ENCODE measurements at regions not wholly inside any gene's neighbourhood (a gene's known extent, or its start where the extent isn't known, plus 50 kb on each side); places are given as distances from the start of the nearest gene placed in this dataset.
"Not testable (repeated sequence)": the region's sequence is repeated elsewhere in the genome, so short reads cannot be mapped to it uniquely, and the experiment has no call there.

DNA sequence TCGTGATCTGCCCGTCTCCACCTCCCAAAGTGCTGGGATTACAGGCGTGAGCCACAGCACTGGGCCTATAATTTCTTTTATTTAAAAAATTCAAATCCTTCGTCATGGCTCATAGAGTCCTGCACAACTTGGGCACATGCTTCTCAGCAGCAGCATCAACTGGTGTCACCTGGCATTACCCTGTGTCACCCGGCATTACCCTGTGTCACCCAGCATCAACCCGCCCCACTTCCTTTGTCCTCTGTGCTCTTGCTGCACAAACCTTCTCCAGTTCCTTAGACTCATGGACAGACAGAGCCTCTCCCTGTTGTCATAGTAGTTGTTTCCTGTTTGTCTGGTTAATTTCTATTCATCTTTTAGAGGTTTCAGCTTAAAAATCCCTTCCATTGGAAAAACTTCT, 121.2 kb upstream of the SERBP1 start:
- H3K36me3 ChIP-seq, result no peaks in the 10 kb centered on the region
- no peaks in the 10 kb centered on the region for H3K9me3 ChIP-seq
- DNase-seq (ENCODE audit: low spot score in 2 of 2), result no peak
- 96% methylated on average over 6 of the region's 6 CpGs for WGBS
- no peak overlapping the region for H3K27ac ChIP-seq
- TF ChIP-seq POLR2A (IDR thresholded peaks at IDR 0.05), result no peak
- TF ChIP-seq, protein P1, sequence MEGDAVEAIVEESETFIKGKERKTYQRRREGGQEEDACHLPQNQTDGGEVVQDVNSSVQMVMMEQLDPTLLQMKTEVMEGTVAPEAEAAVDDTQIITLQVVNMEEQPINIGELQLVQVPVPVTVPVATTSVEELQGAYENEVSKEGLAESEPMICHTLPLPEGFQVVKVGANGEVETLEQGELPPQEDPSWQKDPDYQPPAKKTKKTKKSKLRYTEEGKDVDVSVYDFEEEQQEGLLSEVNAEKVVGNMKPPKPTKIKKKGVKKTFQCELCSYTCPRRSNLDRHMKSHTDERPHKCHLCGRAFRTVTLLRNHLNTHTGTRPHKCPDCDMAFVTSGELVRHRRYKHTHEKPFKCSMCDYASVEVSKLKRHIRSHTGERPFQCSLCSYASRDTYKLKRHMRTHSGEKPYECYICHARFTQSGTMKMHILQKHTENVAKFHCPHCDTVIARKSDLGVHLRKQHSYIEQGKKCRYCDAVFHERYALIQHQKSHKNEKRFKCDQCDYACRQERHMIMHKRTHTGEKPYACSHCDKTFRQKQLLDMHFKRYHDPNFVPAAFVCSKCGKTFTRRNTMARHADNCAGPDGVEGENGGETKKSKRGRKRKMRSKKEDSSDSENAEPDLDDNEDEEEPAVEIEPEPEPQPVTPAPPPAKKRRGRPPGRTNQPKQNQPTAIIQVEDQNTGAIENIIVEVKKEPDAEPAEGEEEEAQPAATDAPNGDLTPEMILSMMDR (IDR thresholded peaks at IDR 0.05), result no peak
- no peak for TF ChIP-seq POLR2AphosphoS5 (IDR thresholded peaks at IDR 0.05)
- no peak for TF ChIP-seq EP300 (IDR thresholded peaks at IDR 0.05)
- H3K4me1 ChIP-seq, result peaks cover 10% of the 10 kb centered on the region
- no peak overlapping the region for H3K4me3 ChIP-seq
- H3K27me3 ChIP-seq, result no peaks in the 10 kb centered on the region

DNA sequence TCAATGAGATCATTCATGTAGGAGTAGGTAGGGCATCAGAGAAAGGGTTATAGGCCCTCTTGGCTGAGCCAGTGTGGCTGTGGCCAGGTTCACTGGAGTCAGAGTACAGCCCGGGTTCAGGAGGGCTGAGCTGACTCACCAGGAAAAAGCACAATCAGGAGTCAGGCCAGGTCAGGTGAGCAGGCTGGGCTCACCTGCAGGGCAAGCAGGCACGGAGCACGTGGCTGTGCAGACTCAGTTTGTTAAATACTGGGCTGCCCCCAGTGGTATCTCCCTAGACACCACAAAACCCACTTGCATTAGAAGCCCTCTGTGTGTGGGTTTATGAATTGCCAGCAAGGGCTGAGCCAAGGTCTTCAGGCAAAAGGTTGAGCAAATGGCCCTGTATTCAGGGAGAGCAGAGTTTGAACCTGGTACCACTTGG, 122.1 kb upstream of the SERBP1 start:
- WGBS, result 41% methylated on average over 3 of the region's 3 CpGs
- H3K27me3 ChIP-seq, result no peaks in the 10 kb centered on the region
- TF ChIP-seq, protein P1 (IDR thresholded peaks at IDR 0.05), result no peak
- TF ChIP-seq EP300 (IDR thresholded peaks at IDR 0.05) (no peak), POLR2A (IDR thresholded peaks at IDR 0.05) (no peak), POLR2AphosphoS5 (IDR thresholded peaks at IDR 0.05) (no peak)
- no peaks in the 10 kb centered on the region for H3K36me3 ChIP-seq
- no peaks in the 10 kb centered on the region for H3K9me3 ChIP-seq
- DNase-seq (ENCODE audit: low spot score in 2 of 2), result no peak
- no peak overlapping the region for H3K4me3 ChIP-seq
- no peak overlapping the region for H3K27ac ChIP-seq
- H3K4me1 ChIP-seq, result peaks cover 10% of the 10 kb centered on the region

DNA sequence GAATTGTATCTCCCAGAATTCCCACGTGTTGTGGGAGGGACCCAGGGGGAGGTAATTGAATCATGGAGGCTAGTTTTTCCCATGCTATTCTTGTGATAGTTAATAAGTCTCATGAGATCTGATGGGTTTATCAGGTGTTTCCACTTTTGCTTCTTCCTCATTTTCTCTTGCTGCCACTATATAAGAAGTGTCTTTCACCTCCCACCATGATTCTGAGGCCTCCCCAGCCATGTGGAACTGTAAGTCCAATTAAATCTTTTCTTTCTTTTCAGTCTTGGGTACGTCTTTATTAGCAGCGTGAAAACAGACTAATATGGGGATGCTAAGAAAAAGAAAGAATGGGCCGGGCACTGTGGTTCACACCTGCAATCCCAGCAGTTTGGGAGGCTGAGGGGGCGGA, 124.0 kb upstream of the SERBP1 start:
- not testable (repeated sequence) for H3K27me3 ChIP-seq, H3K36me3 ChIP-seq
- 95% methylated on average over 5 of the region's 5 CpGs for WGBS

DNA sequence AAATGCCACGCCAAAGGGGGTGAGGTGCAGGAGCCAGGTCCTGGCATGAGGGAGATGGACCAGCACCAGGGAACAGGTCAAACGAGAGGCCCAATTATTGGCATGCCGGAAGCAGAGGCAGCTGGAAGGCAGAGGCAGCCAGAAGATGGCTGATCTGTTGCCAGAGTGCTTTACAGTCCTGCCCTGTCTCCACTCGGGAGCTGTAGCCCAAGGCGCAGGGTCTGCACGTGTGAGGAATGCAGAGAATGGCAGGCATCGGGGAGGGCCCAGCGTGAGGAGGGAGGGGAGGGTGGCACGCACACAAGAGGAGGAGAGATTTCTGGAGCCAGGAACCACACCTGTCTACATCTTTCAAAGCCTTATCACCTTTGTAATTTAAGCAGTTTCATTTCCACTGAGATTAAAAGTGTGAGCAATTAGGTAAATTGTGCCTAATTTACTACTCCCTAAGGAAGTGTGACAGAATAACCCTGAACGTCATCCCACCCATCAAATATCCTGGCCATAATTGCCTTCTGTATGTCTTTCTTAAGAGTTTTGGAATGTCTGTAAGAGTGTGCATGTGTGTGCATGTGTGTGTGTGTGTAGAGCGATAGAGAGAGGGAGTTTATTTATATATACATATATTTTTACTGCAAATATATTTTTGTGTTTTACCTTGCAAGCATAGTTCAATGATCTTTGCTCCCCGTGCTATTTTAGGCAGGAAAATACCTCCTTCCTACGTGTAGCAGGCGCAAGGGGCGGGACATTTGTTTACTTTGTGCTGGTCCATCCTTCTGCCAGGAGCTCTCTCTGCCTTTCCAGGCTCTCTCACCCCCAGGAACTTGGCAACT, 125.5 kb upstream of the SERBP1 start:
- H3K4me1 ChIP-seq, result peaks cover 26% of the 10 kb centered on the region
- TF ChIP-seq EP300 (IDR thresholded peaks at IDR 0.05) (no peak), POLR2AphosphoS5 (IDR thresholded peaks at IDR 0.05) (no peak), POLR2A (IDR thresholded peaks at IDR 0.05) (no peak)
- TF ChIP-seq, protein P1 (IDR thresholded peaks at IDR 0.05), result no peak

More for the DNA sequence above, 124.0 kb upstream of the SERBP1 start:
- not testable (repeated sequence) for H3K27ac ChIP-seq; H3K4me3 ChIP-seq; DNase-seq (ENCODE audit: low spot score in 2 of 2); H3K9me3 ChIP-seq
- peaks cover 13% of the 10 kb centered on the region for H3K4me1 ChIP-seq

DNA sequence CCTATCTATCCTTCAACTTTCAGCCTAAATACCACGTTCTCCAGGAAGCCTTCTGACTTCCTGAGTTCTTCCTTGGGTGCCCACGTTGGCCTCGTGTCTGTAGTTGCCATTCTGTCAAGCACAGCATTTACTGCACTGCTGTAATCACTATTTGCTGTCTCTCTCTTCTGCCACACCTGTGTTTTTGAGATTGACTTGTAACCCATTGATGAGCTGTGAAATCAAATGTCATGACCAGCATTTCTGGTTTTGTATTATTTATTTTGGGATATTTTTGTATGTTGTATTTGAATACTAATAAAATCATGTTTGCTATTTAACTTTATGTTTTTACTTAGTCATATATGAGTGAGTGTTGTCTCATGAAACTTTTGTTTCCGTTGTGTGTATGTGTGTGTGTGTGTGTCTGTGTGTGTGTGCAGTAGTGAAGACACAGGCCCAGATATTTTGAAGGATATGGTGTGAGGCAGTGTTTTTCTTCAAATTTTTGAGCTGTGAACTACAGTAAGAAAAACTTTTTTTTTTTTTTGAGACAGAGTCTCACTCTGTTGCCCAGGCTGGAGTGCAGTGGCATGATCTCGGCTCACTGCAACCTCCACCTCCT, 126.2 kb upstream of the SERBP1 start:
- no peaks in the 10 kb centered on the region for H3K36me3 ChIP-seq
- no peak for TF ChIP-seq POLR2A (IDR thresholded peaks at IDR 0.05)
- TF ChIP-seq, protein P1 (IDR thresholded peaks at IDR 0.05), result no peak
- no peak for TF ChIP-seq POLR2AphosphoS5 (IDR thresholded peaks at IDR 0.05)
- TF ChIP-seq EP300 (IDR thresholded peaks at IDR 0.05), result no peak
- H3K4me3 ChIP-seq, result no peak overlapping the region
- H3K27me3 ChIP-seq, result no peaks in the 10 kb centered on the region
- 49% methylated on average over 5 of the region's 5 CpGs for WGBS
- DNase-seq (ENCODE audit: low spot score in 2 of 2), result no peak
- H3K27ac ChIP-seq, result no peak overlapping the region
- H3K9me3 ChIP-seq, result no peaks in the 10 kb centered on the region
- H3K4me1 ChIP-seq, result peaks cover 32% of the 10 kb centered on the region

More for the DNA sequence above, 125.5 kb upstream of the SERBP1 start:
- H3K9me3 ChIP-seq, result no peaks in the 10 kb centered on the region
- 43% methylated on average over 15 of the region's 15 CpGs for WGBS
- H3K27ac ChIP-seq, result no peak overlapping the region
- H3K27me3 ChIP-seq, result no peaks in the 10 kb centered on the region
- no peaks in the 10 kb centered on the region for H3K36me3 ChIP-seq
- H3K4me3 ChIP-seq, result no peak overlapping the region
- DNase-seq (ENCODE audit: low spot score in 2 of 2), result no peak
